Ovary (tissue), 3 donors: ENCODE measurements at regions not wholly inside any gene's neighbourhood (a gene's known extent, or its start where the extent isn't known, plus 50 kb on each side); places are given as distances from the start of the nearest gene placed in this dataset.

Source experiments
- EP300 ChIP-seq: sonication (generic); formaldehyde crosslinking; IDR thresholded peaks from one replicate; pipeline ENCODE4 v1.6.1; 2017; ENCODE audit warnings: antibody characterized with exemption
- POLR2A ChIP-seq: fragments of 450-650 bp; IDR thresholded peaks from one replicate; pipeline ENCODE4 v1.6.1; 2017; ENCODE audit warnings: antibody characterized with exemption, mild to moderate bottlenecking, moderate library complexity
- TF ChIP-seq, protein P1 (sequence below), 3 donors: fragments of 450-650 bp in 2 of 3; fragments of 200-600 bp in 1 of 3; IDR thresholded peaks; one replicate each; pipeline versions ENCODE4 v1.5.1 to v1.8.0; 2016 to 2022; ENCODE audit warnings: antibody characterized with exemption in 3 of 3, mild to moderate bottlenecking in 1 of 3
- donor health status: DM: no; HTN: no; CAD: no.

- TF ChIP-seq EP300 (no peak), POLR2A (no peak)
- TF ChIP-seq, protein P1, sequence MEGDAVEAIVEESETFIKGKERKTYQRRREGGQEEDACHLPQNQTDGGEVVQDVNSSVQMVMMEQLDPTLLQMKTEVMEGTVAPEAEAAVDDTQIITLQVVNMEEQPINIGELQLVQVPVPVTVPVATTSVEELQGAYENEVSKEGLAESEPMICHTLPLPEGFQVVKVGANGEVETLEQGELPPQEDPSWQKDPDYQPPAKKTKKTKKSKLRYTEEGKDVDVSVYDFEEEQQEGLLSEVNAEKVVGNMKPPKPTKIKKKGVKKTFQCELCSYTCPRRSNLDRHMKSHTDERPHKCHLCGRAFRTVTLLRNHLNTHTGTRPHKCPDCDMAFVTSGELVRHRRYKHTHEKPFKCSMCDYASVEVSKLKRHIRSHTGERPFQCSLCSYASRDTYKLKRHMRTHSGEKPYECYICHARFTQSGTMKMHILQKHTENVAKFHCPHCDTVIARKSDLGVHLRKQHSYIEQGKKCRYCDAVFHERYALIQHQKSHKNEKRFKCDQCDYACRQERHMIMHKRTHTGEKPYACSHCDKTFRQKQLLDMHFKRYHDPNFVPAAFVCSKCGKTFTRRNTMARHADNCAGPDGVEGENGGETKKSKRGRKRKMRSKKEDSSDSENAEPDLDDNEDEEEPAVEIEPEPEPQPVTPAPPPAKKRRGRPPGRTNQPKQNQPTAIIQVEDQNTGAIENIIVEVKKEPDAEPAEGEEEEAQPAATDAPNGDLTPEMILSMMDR (IDR thresholded peaks at IDR 0.05), result no peak
Measured at GRCh38 chr2:14285812-14286211, 346.7 kb upstream of the LRATD1 start.
